Adrenal gland (tissue), 9 donors: ENCODE measurements at regions not wholly inside any gene's neighbourhood (a gene's known extent, or its start where the extent isn't known, plus 50 kb on each side); places are given as distances from the start of the nearest gene placed in this dataset.

Experiments
- DNase-seq, 7 donors: peaks; one replicate each; pipeline ENCODE4 v3.0.0-alpha.2; 2019 to 2020
- H3K27ac ChIP-seq, 5 donors: fragments of 200-600 bp; sonication (generic) in 4 of 5; 1 replicate in 3 of 5; 2 replicates in 2 of 5; pipeline versions ENCODE4 v1.5.1 to v1.8.0; 2016 to 2020; ENCODE audit warnings: mild to moderate bottlenecking in 1 of 5
- H3K27me3 ChIP-seq: fragments of 200-600 bp; 2 replicates; pipeline ENCODE4 v1.8.0; 2021
- H3K36me3 ChIP-seq, 2 donors: fragments of 200-600 bp; replicated peaks in 1 of 2; 1 replicate in 1 of 2; 2 replicates in 1 of 2; pipeline versions ENCODE4 v1.5.1 to v1.8.0; 2018 to 2022
- H3K4me1 ChIP-seq, 2 donors: fragments of 200-600 bp; replicated peaks in 1 of 2; 1 replicate in 1 of 2; 2 replicates in 1 of 2; pipeline versions ENCODE4 v1.5.1 to v1.8.0; 2018 to 2021
- H3K4me3 ChIP-seq, 4 donors: fragments of 200-600 bp; sonication (generic) in 3 of 4; one replicate each; pipeline ENCODE4 v1.5.1; 2016 to 2018
- H3K9me3 ChIP-seq, 3 donors: fragments of 200-600 bp; sonication (generic) in 1 of 3; replicated peaks in 1 of 3; 1 replicate in 2 of 3; 2 replicates in 1 of 3; pipeline versions ENCODE4 v1.5.1 to v1.8.0; 2016 to 2021
- POLR2A ChIP-seq, 2 donors: fragments of 450-650 bp; IDR thresholded peaks; one replicate each; pipeline ENCODE4 v1.6.1; 2017; ENCODE audit warnings: antibody characterized with exemption in 2 of 2, mild to moderate bottlenecking in 2 of 2, moderate library complexity in 1 of 2
- WGBS, 4 donors: extraction: QIAGEN DNeasy Blood & Tissue Kit in 2 of 4; methylation state at CpG; one replicate each; pipeline versions ENCODE4 v1.1.5 to v1.1.7; 2013 to 2017; 5-methylcytosine and 5-hydroxymethylcytosine counted together
- intact Hi-C, 2 donors: fragments of 100-400 bp; cut with DNase I; formaldehyde crosslinking; loops; one replicate each; pipeline versions ENCODE4 v1.14.1 to v1.15.0; 2022 to 2023
- TF ChIP-seq, protein P1 (sequence below), 6 experiments: fragments of 450-650 bp in 4 of 6; fragments of 200-600 bp in 2 of 6; sonication (generic) in 1 of 6; IDR thresholded peaks; 1 replicate in 5 of 6; 2 replicates in 1 of 6; pipeline versions ENCODE4 v1.5.1 to v1.8.0; 2016 to 2021; ENCODE audit warnings: antibody characterized with exemption in 6 of 6, mild to moderate bottlenecking in 2 of 6, moderate library complexity in 1 of 6
- donor health status: healthy with polysubstance abuse.
- donor health status: Bipolar disorder and iron deficiency.
- donor health status: DM: yes; HTN: yes; CAD: no.
- donor health status: DM: no; HTN: no; CAD: no.
- donor health status: DM: no; HTN: no; CAD: no.

- intact Hi-C loops = no loop called here
- TF ChIP-seq, protein P1, sequence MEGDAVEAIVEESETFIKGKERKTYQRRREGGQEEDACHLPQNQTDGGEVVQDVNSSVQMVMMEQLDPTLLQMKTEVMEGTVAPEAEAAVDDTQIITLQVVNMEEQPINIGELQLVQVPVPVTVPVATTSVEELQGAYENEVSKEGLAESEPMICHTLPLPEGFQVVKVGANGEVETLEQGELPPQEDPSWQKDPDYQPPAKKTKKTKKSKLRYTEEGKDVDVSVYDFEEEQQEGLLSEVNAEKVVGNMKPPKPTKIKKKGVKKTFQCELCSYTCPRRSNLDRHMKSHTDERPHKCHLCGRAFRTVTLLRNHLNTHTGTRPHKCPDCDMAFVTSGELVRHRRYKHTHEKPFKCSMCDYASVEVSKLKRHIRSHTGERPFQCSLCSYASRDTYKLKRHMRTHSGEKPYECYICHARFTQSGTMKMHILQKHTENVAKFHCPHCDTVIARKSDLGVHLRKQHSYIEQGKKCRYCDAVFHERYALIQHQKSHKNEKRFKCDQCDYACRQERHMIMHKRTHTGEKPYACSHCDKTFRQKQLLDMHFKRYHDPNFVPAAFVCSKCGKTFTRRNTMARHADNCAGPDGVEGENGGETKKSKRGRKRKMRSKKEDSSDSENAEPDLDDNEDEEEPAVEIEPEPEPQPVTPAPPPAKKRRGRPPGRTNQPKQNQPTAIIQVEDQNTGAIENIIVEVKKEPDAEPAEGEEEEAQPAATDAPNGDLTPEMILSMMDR (IDR thresholded peaks at IDR 0.05) = no peak
- TF ChIP-seq POLR2A (IDR thresholded peaks at IDR 0.05) = no peak
- Histone ChIP-seq H3K27ac (no peak overlapping the region), H3K9me3 (no peaks in the 10 kb centered on the region), H3K4me3 (no peak overlapping the region), H3K4me1 (no peaks in the 10 kb centered on the region), H3K27me3 (no peaks in the 10 kb centered on the region), H3K36me3 (no peaks in the 10 kb centered on the region)
- DNase-seq = no peak
- 33 to 38% (median 37%) methylated on average over 3 of the region's 3 CpGs for whole genome bisulfite sequencing, 4 donors
Observed at GRCh38 chr11:127625402-127625801, 624.8 kb upstream of the KIRREL3 start.

DNA sequence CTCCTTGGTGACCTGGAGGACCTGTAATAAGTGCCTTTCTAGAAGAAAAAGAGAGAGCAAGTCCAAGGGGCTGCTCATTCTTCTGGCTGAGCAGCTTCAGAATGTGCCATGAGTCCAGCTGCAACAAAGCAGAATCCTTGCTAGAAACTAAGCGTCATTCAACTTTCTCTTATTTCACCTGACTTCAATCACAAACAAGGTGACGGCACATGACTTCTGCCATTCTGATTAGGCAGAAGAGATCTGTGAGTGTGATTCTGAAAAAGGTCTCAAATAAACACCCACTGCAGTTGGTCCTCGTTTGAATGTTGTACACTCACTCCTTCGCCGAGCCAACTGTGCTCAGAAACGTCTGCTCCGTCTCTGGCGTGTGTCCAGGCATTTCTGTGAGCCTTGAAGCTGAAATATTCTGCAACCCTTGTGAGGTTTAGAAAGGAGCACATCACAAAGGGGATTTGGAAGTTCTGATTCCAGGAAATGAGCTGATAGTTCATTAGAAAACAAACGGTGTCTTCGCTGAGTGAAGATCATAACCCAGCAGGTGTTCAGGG is 623.8 kb upstream of the KIRREL3 start:
- TF ChIP-seq POLR2A (IDR thresholded peaks at IDR 0.05) = no peak
- TF ChIP-seq, protein P1 (IDR thresholded peaks at IDR 0.05) = no peak
- Histone ChIP-seq H3K4me1 (no peaks in the 10 kb centered on the region), H3K36me3 (no peaks in the 10 kb centered on the region), H3K27me3 (no peaks in the 10 kb centered on the region), H3K9me3 (no peaks in the 10 kb centered on the region), H3K27ac (no peak overlapping the region), H3K4me3 (no peak overlapping the region)
- no peak for DNase-seq
- WGBS, 4 donors = 40 to 57% (median 46%) methylated on average over 10 of the region's 10 CpGs
- intact Hi-C loops = no loop called here

DNA sequence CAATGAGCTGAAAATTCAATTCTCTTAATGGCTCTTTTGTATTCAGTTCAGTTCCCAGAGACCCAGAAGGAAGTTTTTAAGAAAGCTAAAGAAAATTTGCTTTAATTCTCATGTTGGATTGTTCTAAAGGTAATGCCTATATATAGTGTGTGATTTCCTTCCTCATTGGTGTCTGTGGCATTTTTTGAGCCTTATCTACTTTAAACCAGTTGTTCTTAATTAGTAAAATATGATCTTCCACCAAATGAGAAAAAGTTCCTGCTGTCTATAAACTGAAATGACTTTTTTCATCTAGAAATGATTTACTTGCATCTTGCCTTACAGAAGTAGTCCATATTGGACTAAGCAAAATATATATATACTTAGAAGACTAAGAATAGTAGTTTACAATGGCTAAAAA is 622.1 kb upstream of the KIRREL3 start:
- TF ChIP-seq, protein P1 (IDR thresholded peaks at IDR 0.05) = no peak
- no peak for TF ChIP-seq POLR2A (IDR thresholded peaks at IDR 0.05)
- no peak overlapping the region for H3K4me3 ChIP-seq
- no peaks in the 10 kb centered on the region for H3K27me3 ChIP-seq
- no peaks in the 10 kb centered on the region for H3K36me3 ChIP-seq
- intact Hi-C loops = no loop called here
- no peak overlapping the region for H3K27ac ChIP-seq
- H3K9me3 ChIP-seq = no peaks in the 10 kb centered on the region
- no peak for DNase-seq
- no peaks in the 10 kb centered on the region for H3K4me1 ChIP-seq

DNA sequence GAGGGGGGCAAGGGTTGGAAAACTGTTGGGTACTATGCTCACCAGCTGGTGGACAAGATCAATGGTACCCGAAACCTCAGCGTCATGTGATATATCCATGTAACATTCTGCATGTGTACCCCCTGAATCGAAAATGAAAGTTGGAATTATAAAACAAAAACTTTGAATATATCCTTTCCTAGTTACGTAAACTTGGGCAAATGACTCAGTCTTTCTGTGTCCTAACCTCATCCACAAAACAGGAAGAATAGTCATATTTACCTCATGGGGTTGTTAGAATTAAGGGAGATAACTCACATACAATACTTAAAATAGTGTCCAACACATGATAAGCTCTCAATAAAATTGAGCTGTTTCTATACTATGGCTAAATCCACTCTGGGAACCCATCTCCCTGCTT is 620.1 kb upstream of the KIRREL3 start:
- TF ChIP-seq, protein P1 (IDR thresholded peaks at IDR 0.05) = no peak
- no peak for TF ChIP-seq POLR2A (IDR thresholded peaks at IDR 0.05)
- Histone ChIP-seq H3K27me3 (no peaks in the 10 kb centered on the region), H3K4me3 (no peak overlapping the region), H3K9me3 (no peaks in the 10 kb centered on the region), H3K4me1 (no peaks in the 10 kb centered on the region), H3K27ac (no peak overlapping the region), H3K36me3 (no peaks in the 10 kb centered on the region)
- 81 to 89% (median 86%) methylated on average over 4 of the region's 4 CpGs for WGBS, 4 donors
- DNase-seq = no peak
- intact Hi-C loops = no loop called here
